Transverse colon (tissue), 3 donors: ENCODE measurements at regions not wholly inside any gene's neighbourhood (a gene's known extent, or its start where the extent isn't known, plus 50 kb on each side); places are given as distances from the start of the nearest gene placed in this dataset.

ENCODE experiments used
- CTCF ChIP-seq, 5 experiments: fragments of 200-600 bp in 3 of 5; fragments of 450-650 bp in 2 of 5; sonication (generic) in 3 of 5; IDR thresholded peaks; 1 replicate in 2 of 5; 2 replicates in 3 of 5; pipeline ENCODE4 v1.5.1; 2016 to 2017; ENCODE audit warnings: antibody characterized with exemption in 5 of 5, inconsistent platforms in 3 of 5, mild to moderate bottlenecking in 2 of 5, moderate library complexity in 1 of 5
- POLR2A ChIP-seq: fragments of 450-650 bp; IDR thresholded peaks from one replicate; pipeline ENCODE4 v1.6.1; 2016; ENCODE audit warnings: antibody characterized with exemption, mild to moderate bottlenecking, moderate library complexity

DNA sequence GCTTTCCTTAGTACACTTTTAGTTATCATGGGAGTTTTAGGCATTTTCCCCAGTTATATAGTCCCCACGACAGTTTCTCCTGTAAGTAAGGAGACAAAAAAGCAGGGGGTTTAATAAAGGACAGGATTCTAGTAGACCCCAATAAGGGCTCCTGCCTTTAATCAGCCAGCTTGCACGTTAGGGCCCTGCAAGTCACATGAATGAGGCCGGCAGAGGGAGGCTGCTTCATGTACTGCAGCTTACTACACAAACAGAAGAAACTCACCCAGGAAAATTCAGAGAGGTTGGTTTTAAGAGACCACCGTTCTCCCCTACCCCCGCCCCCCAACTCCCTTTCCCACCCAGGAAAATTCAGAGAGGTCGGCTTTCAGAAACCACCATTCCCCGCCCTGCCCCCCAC, 229.7 kb upstream of the MOCS1 start:
- TF ChIP-seq POLR2A (no peak), CTCF (IDR thresholded peaks at IDR 0.05) (no peak)
